GM19397 (cell line): ENCODE measurements at regions not wholly inside any gene's neighbourhood (a gene's known extent, or its start where the extent isn't known, plus 50 kb on each side); places are given as distances from the start of the nearest gene placed in this dataset.
"Not testable (repeated sequence)": the region's sequence is repeated elsewhere in the genome, so short reads cannot be mapped to it uniquely, and the experiment has no call there.

Experiments
- ATAC-seq: cut with Tn5 transposase; IDR thresholded peaks from one replicate; pipeline ENCODE4 v1.9.1; 2021; ENCODE audit warnings: mild to moderate bottlenecking, moderate library complexity; ENCODE audit not compliant: unreplicated experiment

GRCh38 chr9:103068753-103069152 is 73.6 kb downstream of the CYLC2 start:
- no peak for ATAC-seq

GRCh38 chr9:103078581-103078980 is 83.4 kb downstream of the CYLC2 start:
- no peak for ATAC-seq

- no peak for ATAC-seq
These were observed 87.4 kb downstream of the CYLC2 start for GRCh38 chr9:103082494-103082893.

- ATAC-seq: no peak
These were observed 94.2 kb downstream of the CYLC2 start for GRCh38 chr9:103089357-103089756.

- ATAC-seq: no peak
These were observed 109.0 kb downstream of the CYLC2 start for GRCh38 chr9:103104101-103104500.

- no peak for ATAC-seq
These were observed 121.1 kb downstream of the CYLC2 start for GRCh38 chr9:103116246-103116645.

- no peak for ATAC-seq
These were observed 131.4 kb downstream of the CYLC2 start for GRCh38 chr9:103126494-103126893.

- ATAC-seq: no peak
These were observed 144.8 kb downstream of the CYLC2 start for GRCh38 chr9:103139891-103140290.

- no peak for ATAC-seq
These were observed 157.3 kb downstream of the CYLC2 start for GRCh38 chr9:103152473-103152872.

GRCh38 chr9:103167530-103167929 is 172.4 kb downstream of the CYLC2 start:
- ATAC-seq: no peak

GRCh38 chr9:103168254-103168653 is 173.1 kb downstream of the CYLC2 start:
- no peak for ATAC-seq

- ATAC-seq: no peak
These were observed 174.7 kb downstream of the CYLC2 start for GRCh38 chr9:103169798-103170197.

- no peak for ATAC-seq
These were observed 188.6 kb downstream of the CYLC2 start for GRCh38 chr9:103183701-103184171.

- no peak for ATAC-seq
These were observed 191.8 kb downstream of the CYLC2 start for GRCh38 chr9:103186959-103187358.

GRCh38 chr9:103188781-103189350 is 193.7 kb downstream of the CYLC2 start:
- no peak for ATAC-seq

GRCh38 chr9:103193992-103194391 is 198.9 kb downstream of the CYLC2 start:
- ATAC-seq: no peak

- ATAC-seq: no peak
These were observed 208.0 kb downstream of the CYLC2 start for GRCh38 chr9:103203172-103203571.

- not testable (repeated sequence) for ATAC-seq
These were observed 210.9 kb downstream of the CYLC2 start for GRCh38 chr9:103205881-103206585.

GRCh38 chr9:103210607-103211006 is 215.5 kb downstream of the CYLC2 start:
- ATAC-seq: no peak

GRCh38 chr9:103215197-103215596 is 220.1 kb downstream of the CYLC2 start:
- no peak for ATAC-seq

GRCh38 chr9:103225702-103226646 is 230.8 kb downstream of the CYLC2 start:
- no peak for ATAC-seq

GRCh38 chr9:103226647-103227013 is 231.5 kb downstream of the CYLC2 start:
- no peak for ATAC-seq
